PC-3 (cell line): ENCODE measurements at regions not wholly inside any gene's neighbourhood (a gene's known extent, or its start where the extent isn't known, plus 50 kb on each side); places are given as distances from the start of the nearest gene placed in this dataset.

ENCODE experiments used
- ATAC-seq: fragments of 200-7000 bp; cut with Tn5 transposase; 2 replicates; pipeline ENCODE4 v1.9.1; 2020; ENCODE audit warnings: mild to moderate bottlenecking, moderate library complexity
- BruUV-seq: library from RNA; stranded (reverse); fragments of 400-500 nt; replicated peaks from 2 replicates; lab custom pipeline; 2021; lab: Mats Ljungman, UMichigan
- CTCF ChIA-PET: fragments of 300-600 bp; sonication (Branson Sonifier 250); formaldehyde crosslinking; loops from one replicate; lab custom pipeline; 2022; ENCODE audit warnings: antibody characterized with exemption; lab: Charles Lee
- POLR2A ChIA-PET: fragments of 300-600 bp; sonication (Branson Sonifier 250); formaldehyde crosslinking; loops from one replicate; lab custom pipeline; 2022; ENCODE audit warnings: antibody characterized with exemption; ENCODE audit not compliant: unreplicated experiment; lab: Charles Lee
- DNase-seq: peaks from one replicate; pipeline ENCODE4 v3.0.0-alpha.2; 2015
- H2AFZ ChIP-seq: fragments of 300-600 bp; sonication (generic); 2 replicates; pipeline ENCODE4 v1.6.0; 2016; ENCODE audit warnings: antibody characterized with exemption, low read length
- H3F3A ChIP-seq: fragments of 300-600 bp; sonication (generic); one replicate; pipeline ENCODE4 v1.6.0; 2017; ENCODE audit warnings: antibody characterized with exemption, low read length, control low read depth, mild to moderate bottlenecking; ENCODE audit not compliant: unreplicated experiment
- H3K27ac ChIP-seq: fragments of 300-600 bp; sonication (generic); 2 replicates; pipeline ENCODE4 v1.5.1; 2016; ENCODE audit warnings: mild to moderate bottlenecking, low read length
- H3K27me3 ChIP-seq: fragments of 300-600 bp; sonication (generic); 2 replicates; pipeline ENCODE4 v1.6.1; 2016; ENCODE audit warnings: low read length, mixed read lengths
- H3K36me3 ChIP-seq: fragments of 300-600 bp; sonication (generic); 2 replicates; pipeline ENCODE4 v1.6.1; 2016; ENCODE audit warnings: low read depth, mixed run types, low read length, mixed read lengths
- H3K4me1 ChIP-seq: fragments of 300-600 bp; sonication (generic); 2 replicates; pipeline ENCODE4 v1.5.1; 2016; ENCODE audit warnings: low read length; ENCODE audit not compliant: insufficient read depth
- H3K4me2 ChIP-seq: fragments of 300-600 bp; sonication (generic); 2 replicates; pipeline ENCODE4 v1.6.0; 2016; ENCODE audit warnings: low read length
- H3K4me3 ChIP-seq: fragments of 300-600 bp; sonication (generic); 2 replicates; pipeline ENCODE4 v1.5.1; 2016; ENCODE audit warnings: mild to moderate bottlenecking, low read length, mixed read lengths
- H3K79me2 ChIP-seq: fragments of 300-600 bp; sonication (generic); 2 replicates; pipeline ENCODE4 v1.6.1; 2017; ENCODE audit warnings: low read length, mixed read lengths
- H3K9ac ChIP-seq: fragments of 300-600 bp; sonication (generic); 2 replicates; pipeline ENCODE4 v1.6.0; 2016; ENCODE audit warnings: mild to moderate bottlenecking, low read length
- H3K9me2 ChIP-seq: fragments of 300-600 bp; sonication (generic); replicated peaks from 2 replicates; pipeline ENCODE4 v1.6.1; 2016; ENCODE audit warnings: mixed run types, low read length, mixed read lengths
- H3K9me3 ChIP-seq: fragments of 300-600 bp; sonication (generic); 2 replicates; pipeline ENCODE4 v1.6.1; 2016; ENCODE audit warnings: low read length, mixed read lengths
- H4K20me1 ChIP-seq: fragments of 300-600 bp; sonication (generic); 2 replicates; pipeline ENCODE4 v1.6.1; 2016; ENCODE audit warnings: low read length, mixed read lengths
- CTCF ChIP-seq: fragments of 300-600 bp; sonication (generic); conservative IDR thresholded peaks from 2 replicates; pipeline ENCODE4 v1.5.1; 2017; ENCODE audit warnings: antibody characterized with exemption, low read depth, mild to moderate bottlenecking, low read length
- EZH2 ChIP-seq: fragments of 300-600 bp; sonication (generic); IDR thresholded peaks from one replicate; pipeline ENCODE4 v1.6.1; 2017; ENCODE audit warnings: antibody characterized with exemption, mild to moderate bottlenecking, low read length; ENCODE audit not compliant: unreplicated experiment
- EZH2phosphoT487 ChIP-seq: fragments of 300-600 bp; sonication (generic); IDR thresholded peaks from 2 replicates; pipeline ENCODE4 v1.6.1; 2018; ENCODE audit warnings: mild to moderate bottlenecking, antibody characterized with exemption, low read length, borderline replicate concordance
- intact Hi-C: fragments of 100-400 bp; cut with micrococcal nuclease; formaldehyde crosslinking; loops from 2 replicates; pipeline ENCODE4 v1.9.0; 2023

GRCh38 chr3:148020861-148021260 lies 611.7 kb downstream of the ZIC1 start:
- Histone ChIP-seq H3K27ac (no peak overlapping the region), H3K36me3 (no peaks in the 10 kb centered on the region)

GRCh38 chr3:148021381-148021780 lies 612.2 kb downstream of the ZIC1 start:
- POLR2A ChIA-PET: no interaction called here
- CTCF ChIA-PET: interaction anchor here (0.6 kb wide), 1 partner anchor 494 kb away, joined by 5 read pairs; no protein-coding TSS in a partner anchor
- Histone ChIP-seq H3K36me3 (no peaks in the 10 kb centered on the region), H4K20me1 (no peaks in the 10 kb centered on the region), H3K4me2 (no peak overlapping the region), H3F3A (no peaks in the 10 kb centered on the region), H3K4me3 (no peak overlapping the region), H3K27me3 (0 out of 2 replicates have a peak, but pooled peaks cover 4% of the 10 kb centered on the region), H3K9me2 (no peaks in the 10 kb centered on the region), H3K4me1 (no peaks in the 10 kb centered on the region), H2AFZ (no peak overlapping the region), H3K27ac (no peak overlapping the region), H3K9ac (no peak overlapping the region), H3K79me2 (no peaks in the 10 kb centered on the region), H3K9me3 (no peaks in the 10 kb centered on the region; the same call in 1 of the 2 replicates)
- BruUV-seq: no TSS peak
- TF ChIP-seq EZH2 (no peak), EZH2phosphoT487 (no peak), CTCF (no peak)
- no peak for ATAC-seq
- intact Hi-C loops: no loop called here
- DNase-seq: peak; percentile 46

More at GRCh38 chr3:148020861-148021260, 611.7 kb downstream of the ZIC1 start:
- Histone ChIP-seq H3K4me3 (no peak overlapping the region), H3K79me2 (no peaks in the 10 kb centered on the region), H3K4me1 (no peaks in the 10 kb centered on the region), H3K9ac (no peak overlapping the region), H4K20me1 (no peaks in the 10 kb centered on the region), H3K4me2 (no peak overlapping the region), H3K9me2 (no peaks in the 10 kb centered on the region), H3F3A (no peaks in the 10 kb centered on the region), H3K9me3 (no peaks in the 10 kb centered on the region; the same call in 1 of the 2 replicates), H2AFZ (no peak overlapping the region), H3K27me3 (0 out of 2 replicates have a peak, but pooled peaks cover 4% of the 10 kb centered on the region)
- TF ChIP-seq EZH2 (no peak), EZH2phosphoT487 (no peak), CTCF (no peak)
- DNase-seq (no peak), ATAC-seq (no peak)
- POLR2A ChIA-PET: no interaction called here
- no TSS peak for BruUV-seq
- intact Hi-C loops: no loop called here
- CTCF ChIA-PET: interaction anchor here (0.6 kb wide), 1 partner anchor 494 kb away, joined by 5 read pairs; no protein-coding TSS in a partner anchor

- Histone ChIP-seq H3K9me3 (no peaks in the 10 kb centered on the region; the same call in 1 of the 2 replicates), H3K4me3 (no peak overlapping the region), H3K36me3 (no peaks in the 10 kb centered on the region), H3K27ac (no peak overlapping the region), H2AFZ (no peak overlapping the region), H3F3A (no peaks in the 10 kb centered on the region), H3K27me3 (0 out of 2 replicates have a peak, but pooled peaks cover 9% of the 10 kb centered on the region), H3K4me2 (no peak overlapping the region), H3K4me1 (no peaks in the 10 kb centered on the region), H3K9me2 (no peaks in the 10 kb centered on the region), H4K20me1 (no peaks in the 10 kb centered on the region), H3K79me2 (no peaks in the 10 kb centered on the region), H3K9ac (no peak overlapping the region)
- ATAC-seq (peak; percentile 38; the same call in 1 of the 2 replicates), DNase-seq (peak; percentile 17)
- TF ChIP-seq CTCF (no peak), EZH2 (no peak), EZH2phosphoT487 (no peak)
- intact Hi-C loops: no loop called here
- POLR2A ChIA-PET: no interaction called here
- CTCF ChIA-PET: no interaction called here
- BruUV-seq: no TSS peak
Observed at GRCh38 chr3:148023994-148024393, 614.8 kb downstream of the ZIC1 start.
